Inferior parietal cortex (tissue), 1 donor: ENCODE measurements at regions not wholly inside any gene's neighbourhood (a gene's known extent, or its start where the extent isn't known, plus 50 kb on each side); places are given as distances from the start of the nearest gene placed in this dataset.
"Not testable (repeated sequence)": the region's sequence is repeated elsewhere in the genome, so short reads cannot be mapped to it uniquely, and the experiment has no call there.

Experiments
- DNase-seq: peaks from one replicate; pipeline ENCODE4 v3.0.0-alpha.2; 2016; ENCODE audit errors: extremely low spot score

- DNase-seq: no peak
These were observed 165.5 kb upstream of the NFIA start for GRCh38 chr1:60916906-60917305.

GRCh38 chr1:60916199-60916598 is 166.2 kb upstream of the NFIA start:
- no peak for DNase-seq

- no peak for DNase-seq
These were observed 166.9 kb upstream of the NFIA start for GRCh38 chr1:60915441-60915840.

- DNase-seq: no peak
These were observed 167.4 kb upstream of the NFIA start for GRCh38 chr1:60914982-60915381.

- not testable (repeated sequence) for DNase-seq
These were observed 168.7 kb upstream of the NFIA start for GRCh38 chr1:60913708-60914107.

- no peak for DNase-seq
These were observed 169.3 kb upstream of the NFIA start for GRCh38 chr1:60913039-60913438.

- no peak for DNase-seq
These were observed 170.2 kb upstream of the NFIA start for GRCh38 chr1:60911966-60912697.

- DNase-seq: no peak
These were observed 174.2 kb upstream of the NFIA start for GRCh38 chr1:60908159-60908558.

- DNase-seq: no peak
These were observed 175.8 kb upstream of the NFIA start for GRCh38 chr1:60906526-60906925.

GRCh38 chr1:60906039-60906438 is 176.3 kb upstream of the NFIA start:
- no peak for DNase-seq

GRCh38 chr1:60904099-60904851 is 178.1 kb upstream of the NFIA start:
- DNase-seq: no peak

- peak; percentile 68 for DNase-seq
These were observed 178.8 kb upstream of the NFIA start for GRCh38 chr1:60903591-60903990.

- no peak for DNase-seq
These were observed 182.9 kb upstream of the NFIA start for GRCh38 chr1:60899464-60899863.

- no peak for DNase-seq
These were observed 183.4 kb upstream of the NFIA start for GRCh38 chr1:60898987-60899386.

GRCh38 chr1:60898413-60898812 is 183.9 kb upstream of the NFIA start:
- no peak for DNase-seq

GRCh38 chr1:60896701-60897363 is 185.5 kb upstream of the NFIA start:
- no peak for DNase-seq

GRCh38 chr1:60895701-60896100 is 186.7 kb upstream of the NFIA start:
- no peak for DNase-seq

GRCh38 chr1:60895252-60895651 is 187.1 kb upstream of the NFIA start:
- DNase-seq: no peak

GRCh38 chr1:60894741-60895140 is 187.6 kb upstream of the NFIA start:
- DNase-seq: no peak

- no peak for DNase-seq
These were observed 188.2 kb upstream of the NFIA start for GRCh38 chr1:60894130-60894529.

GRCh38 chr1:60893136-60893930 is 189.0 kb upstream of the NFIA start:
- DNase-seq: no peak

GRCh38 chr1:60891765-60892164 is 190.6 kb upstream of the NFIA start:
- DNase-seq: no peak
